Endodermal cell (in vitro differentiated cells): ENCODE measurements at regions not wholly inside any gene's neighbourhood (a gene's known extent, or its start where the extent isn't known, plus 50 kb on each side); places are given as distances from the start of the nearest gene placed in this dataset.

Experiments used
- DNase-seq: peaks from one replicate; pipeline ENCODE4 v3.0.0-alpha.2; 2017
- H3K27ac ChIP-seq: 2 replicates; pipeline ENCODE4 v1.5.1; 2013; ENCODE audit warnings: mild to moderate bottlenecking, low read depth, low read length, moderate library complexity
- H3K27me3 ChIP-seq: 2 replicates; pipeline ENCODE4 v1.6.1; 2013; ENCODE audit warnings: mild to moderate bottlenecking, low read length, moderate library complexity; ENCODE audit not compliant: insufficient read depth, control insufficient read depth, poor library complexity, severe bottlenecking
- H3K36me3 ChIP-seq: 2 replicates; pipeline ENCODE4 v1.7.0; 2013; ENCODE audit warnings: mild to moderate bottlenecking, low read length, moderate library complexity; ENCODE audit not compliant: control insufficient read depth, insufficient read depth
- H3K4me1 ChIP-seq: one replicate; pipeline ENCODE4 v1.7.0; 2013; ENCODE audit warnings: low read length; ENCODE audit not compliant: control insufficient read depth, insufficient read depth
- H3K4me3 ChIP-seq: 2 replicates; pipeline ENCODE4 v1.5.1; 2013; ENCODE audit warnings: mild to moderate bottlenecking, low read length, moderate library complexity
- H3K9ac ChIP-seq: 2 replicates; pipeline ENCODE4 v1.6.1; 2013; ENCODE audit warnings: mild to moderate bottlenecking, low read length, moderate library complexity; ENCODE audit not compliant: poor library complexity, severe bottlenecking; ENCODE audit errors: extremely low read depth
- H3K9me3 ChIP-seq: 2 replicates; pipeline ENCODE4 v1.6.1; 2013; ENCODE audit warnings: mild to moderate bottlenecking, low read length, moderate library complexity; ENCODE audit not compliant: control insufficient read depth
- H3K27ac Mint-ChIP-seq: 2 replicates; pipeline ENCODE4 v1.8.0; 2020; ENCODE audit warnings: mixed read lengths
- H3K27me3 Mint-ChIP-seq: 2 replicates; pipeline ENCODE4 v1.8.0; 2021; ENCODE audit warnings: mild to moderate bottlenecking, mixed read lengths; ENCODE audit not compliant: insufficient read depth
- H3K36me3 Mint-ChIP-seq: 2 replicates; pipeline ENCODE4 v1.8.0; 2020; ENCODE audit warnings: low read depth, mixed read lengths
- H3K4me1 Mint-ChIP-seq: 2 replicates; pipeline ENCODE4 v1.8.0; 2020; ENCODE audit warnings: mixed read lengths
- H3K4me3 Mint-ChIP-seq: 2 replicates; pipeline ENCODE4 v1.8.0; 2020; ENCODE audit warnings: mild to moderate bottlenecking, moderate library complexity, mixed read lengths
- H3K9me3 Mint-ChIP-seq: 2 replicates; pipeline ENCODE4 v1.8.0; 2020; ENCODE audit warnings: mild to moderate bottlenecking, mixed read lengths
- WGBS, 2 experiments: methylation state at CpG; one replicate each; pipeline versions ENCODE4 v1.1.5 to v1.1.7; 2013; ENCODE audit warnings: missing lambda C conversion rate in 2 of 2, mixed read lengths in 1 of 2; ENCODE audit not compliant: insufficient coverage in 1 of 2, insufficient read length in 1 of 2; 5-methylcytosine and 5-hydroxymethylcytosine counted together
- TF ChIP-seq, protein P1 (sequence below): fragments of 200-600 bp; sonication (generic); conservative IDR thresholded peaks from 2 replicates; pipeline ENCODE4 v1.5.0; 2021; ENCODE audit warnings: antibody characterized with exemption, mild to moderate bottlenecking

DNA sequence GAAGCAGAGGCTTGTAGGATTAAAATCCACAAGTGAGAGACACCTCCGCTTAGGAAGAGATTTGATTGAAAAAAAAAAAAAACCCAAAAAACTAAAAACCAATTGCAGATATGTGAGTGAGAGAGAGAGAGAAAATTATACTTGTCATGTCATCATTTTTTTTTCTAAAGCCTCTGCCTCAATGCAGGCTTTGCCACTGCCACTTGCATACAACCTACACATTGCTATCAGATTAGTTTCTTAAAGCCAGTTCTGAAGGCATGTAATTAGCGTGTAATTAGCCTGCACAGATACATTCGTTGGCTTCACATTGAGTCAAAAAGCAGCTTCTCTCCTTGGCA, 86.1 kb upstream of the MTPN start:
- no peaks in the 10 kb centered on the region for H3K9me3 Mint-ChIP-seq
- no peaks in the 10 kb centered on the region for H3K36me3 ChIP-seq
- no peaks in the 10 kb centered on the region for H3K27me3 ChIP-seq
- H3K9ac ChIP-seq = no peak overlapping the region
- H3K4me1 ChIP-seq = no peaks in the 10 kb centered on the region
- no peak overlapping the region for H3K27ac Mint-ChIP-seq
- no peak for DNase-seq
- H3K27me3 Mint-ChIP-seq = no peaks in the 10 kb centered on the region
- 93 to 98% methylated on average over 2 to 3 of the region's 3 CpGs for whole genome bisulfite sequencing, 2 experiments
- no peak overlapping the region for H3K4me3 Mint-ChIP-seq
- H3K4me3 ChIP-seq = no peak overlapping the region
- no peak overlapping the region for H3K27ac ChIP-seq
- peaks cover 13% of the 10 kb centered on the region for H3K4me1 Mint-ChIP-seq
- H3K9me3 ChIP-seq = no peaks in the 10 kb centered on the region
- H3K36me3 Mint-ChIP-seq = no peaks in the 10 kb centered on the region
- TF ChIP-seq, protein P1, sequence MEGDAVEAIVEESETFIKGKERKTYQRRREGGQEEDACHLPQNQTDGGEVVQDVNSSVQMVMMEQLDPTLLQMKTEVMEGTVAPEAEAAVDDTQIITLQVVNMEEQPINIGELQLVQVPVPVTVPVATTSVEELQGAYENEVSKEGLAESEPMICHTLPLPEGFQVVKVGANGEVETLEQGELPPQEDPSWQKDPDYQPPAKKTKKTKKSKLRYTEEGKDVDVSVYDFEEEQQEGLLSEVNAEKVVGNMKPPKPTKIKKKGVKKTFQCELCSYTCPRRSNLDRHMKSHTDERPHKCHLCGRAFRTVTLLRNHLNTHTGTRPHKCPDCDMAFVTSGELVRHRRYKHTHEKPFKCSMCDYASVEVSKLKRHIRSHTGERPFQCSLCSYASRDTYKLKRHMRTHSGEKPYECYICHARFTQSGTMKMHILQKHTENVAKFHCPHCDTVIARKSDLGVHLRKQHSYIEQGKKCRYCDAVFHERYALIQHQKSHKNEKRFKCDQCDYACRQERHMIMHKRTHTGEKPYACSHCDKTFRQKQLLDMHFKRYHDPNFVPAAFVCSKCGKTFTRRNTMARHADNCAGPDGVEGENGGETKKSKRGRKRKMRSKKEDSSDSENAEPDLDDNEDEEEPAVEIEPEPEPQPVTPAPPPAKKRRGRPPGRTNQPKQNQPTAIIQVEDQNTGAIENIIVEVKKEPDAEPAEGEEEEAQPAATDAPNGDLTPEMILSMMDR = no peak

DNA sequence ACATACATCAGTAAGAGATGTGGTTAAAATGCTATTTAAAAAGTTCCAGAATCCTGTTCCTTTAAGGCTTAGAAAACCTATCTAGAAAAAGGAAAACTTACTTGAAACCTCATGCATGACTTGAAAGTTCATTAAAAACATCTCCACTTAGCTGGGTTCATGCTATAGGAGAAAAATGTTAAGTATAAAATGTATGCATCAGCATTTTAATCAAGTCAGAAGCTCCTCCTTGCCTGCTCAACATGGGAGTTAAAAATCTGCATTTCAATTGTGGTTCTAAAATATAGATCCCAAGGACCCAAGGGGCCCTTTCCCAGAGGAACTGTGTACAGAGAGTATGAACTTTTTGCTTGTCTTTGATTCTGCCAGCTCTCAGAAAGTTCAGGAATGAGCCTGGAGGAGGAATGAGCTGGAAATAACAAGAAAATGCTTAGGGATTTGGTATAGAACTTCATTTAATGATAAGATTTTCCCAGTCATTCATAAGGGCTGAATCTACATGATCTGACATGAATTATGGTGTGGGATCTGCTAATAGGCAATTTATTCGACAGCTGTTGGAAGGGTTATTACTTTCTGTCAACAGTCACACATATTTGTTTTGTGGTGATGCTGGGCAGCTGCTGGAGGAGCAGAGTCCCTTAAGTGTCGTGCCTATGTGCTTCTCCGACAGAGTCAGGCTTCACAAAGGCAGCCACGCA, 85.6 kb upstream of the MTPN start:
- TF ChIP-seq, protein P1 = no peak
- Mint-ChIP-seq H3K4me1 (peaks cover 13% of the 10 kb centered on the region), H3K27ac (no peak overlapping the region), H3K4me3 (no peak overlapping the region), H3K36me3 (no peaks in the 10 kb centered on the region), H3K9me3 (no peaks in the 10 kb centered on the region), H3K27me3 (no peaks in the 10 kb centered on the region)
- no peak for DNase-seq
- Histone ChIP-seq H3K27ac (no peak overlapping the region), H3K4me3 (no peak overlapping the region), H3K36me3 (no peaks in the 10 kb centered on the region), H3K9ac (no peak overlapping the region), H3K27me3 (no peaks in the 10 kb centered on the region), H3K9me3 (no peaks in the 10 kb centered on the region), H3K4me1 (no peaks in the 10 kb centered on the region)
- WGBS, 2 experiments = 40 to 90% methylated on average over 1 to 4 of the region's 4 CpGs

DNA sequence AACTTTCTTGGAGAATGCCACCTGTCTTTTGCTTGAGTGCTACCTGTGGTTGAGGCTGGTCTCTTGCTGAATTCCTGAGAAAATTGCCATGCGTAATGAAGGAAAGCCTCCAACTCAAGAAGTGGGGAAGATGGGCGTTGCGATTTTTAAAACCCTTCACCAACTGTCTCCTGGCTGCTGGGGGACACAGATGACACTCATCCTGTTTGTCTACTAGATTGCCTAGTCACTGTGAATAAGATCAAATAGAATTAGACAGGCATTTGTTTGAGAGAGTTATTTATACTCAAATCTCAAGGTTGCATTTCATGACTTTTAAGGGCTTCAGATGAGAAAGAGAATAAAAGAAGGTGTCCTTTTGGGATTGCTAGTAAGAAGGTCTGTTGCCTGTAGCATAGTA, 84.3 kb upstream of the MTPN start:
- 96% methylated on average over 3 of the region's 3 CpGs; no CpG with 5 or more reads in 1 of the 2 experiments for WGBS, 2 experiments
- Histone ChIP-seq H3K9ac (no peak overlapping the region), H3K36me3 (no peaks in the 10 kb centered on the region), H3K4me3 (no peak overlapping the region), H3K27ac (no peak overlapping the region), H3K27me3 (no peaks in the 10 kb centered on the region), H3K4me1 (no peaks in the 10 kb centered on the region), H3K9me3 (no peaks in the 10 kb centered on the region)
- peaks cover 17% of the 10 kb centered on the region for H3K4me1 Mint-ChIP-seq
- H3K4me3 Mint-ChIP-seq = no peak overlapping the region
- no peaks in the 10 kb centered on the region for H3K9me3 Mint-ChIP-seq
- no peaks in the 10 kb centered on the region for H3K27me3 Mint-ChIP-seq
- H3K36me3 Mint-ChIP-seq = no peaks in the 10 kb centered on the region
- TF ChIP-seq, protein P1 = no peak
- no peak for DNase-seq
- no peak overlapping the region for H3K27ac Mint-ChIP-seq
